ENCODE measurements at regions not wholly inside any gene's neighbourhood (a gene's known extent, or its start where the extent isn't known, plus 50 kb on each side); places are given as distances from the start of the nearest gene placed in this dataset.

GRCh38 chr1:87204441-87204840 lies 124.2 kb upstream of the LMO4 start:
- dilution Hi-C loops (cut with HindIII; ENCODE audit: low sequenced_read_pairs, unreplicated experiment) = no loop called here
- no peak overlapping the region for H2AFZ ChIP-seq (replicated peaks; ENCODE audit: low read length, poor library complexity)
- H3K4me1 ChIP-seq (ENCODE audit: control insufficient read depth, insufficient read depth, low read length) = no peaks in the 10 kb centered on the region; the same call in 1 of the 2 replicates
- intact Hi-C loops (cut with micrococcal nuclease) = no loop called here
- no peak overlapping the region for H2AK9ac ChIP-seq (replicated peaks; ENCODE audit: low read depth, low read length, poor library complexity)
- no CpG with 5 or more reads among the region's 3 CpGs for WGBS, 2 experiments (ENCODE audit: extremely low coverage in 2 of 2, insufficient read length in 1 of 2)
- H3K56ac ChIP-seq (ENCODE audit: extremely low read depth, insufficient read depth, low read length) = no peak overlapping the region
- H3K9ac ChIP-seq (ENCODE audit: low read depth, low read length) = no peak overlapping the region
- no peaks in the 10 kb centered on the region for H3K79me1 ChIP-seq (ENCODE audit: low read depth in 1 of 2, low read length in 2 of 2)
- no peak overlapping the region for H3K4me3 ChIP-seq (ENCODE audit: insufficient read depth, low read depth, low read length)
- H2BK120ac ChIP-seq (ENCODE audit: low read depth, low read length) = no peak overlapping the region
- CTCF ChIA-PET = no interaction called here
- no peak overlapping the region for H2BK15ac ChIP-seq (ENCODE audit: low read depth, low read length)
- in situ Hi-C loops (cut with MboI; ENCODE audit: low sequenced_read_pairs) = no loop called here
- no peak overlapping the region for H3K14ac ChIP-seq (replicated peaks; ENCODE audit: low read depth, low read length)
- H3K27ac ChIP-seq (ENCODE audit: insufficient read depth, low read length) = no peak overlapping the region
- no peaks in the 10 kb centered on the region for H3K36me3 ChIP-seq (ENCODE audit: control insufficient read depth, insufficient read depth, low read length)
- no peak for ATAC-seq (ENCODE audit: low read depth)
- TF ChIP-seq, protein P1, sequence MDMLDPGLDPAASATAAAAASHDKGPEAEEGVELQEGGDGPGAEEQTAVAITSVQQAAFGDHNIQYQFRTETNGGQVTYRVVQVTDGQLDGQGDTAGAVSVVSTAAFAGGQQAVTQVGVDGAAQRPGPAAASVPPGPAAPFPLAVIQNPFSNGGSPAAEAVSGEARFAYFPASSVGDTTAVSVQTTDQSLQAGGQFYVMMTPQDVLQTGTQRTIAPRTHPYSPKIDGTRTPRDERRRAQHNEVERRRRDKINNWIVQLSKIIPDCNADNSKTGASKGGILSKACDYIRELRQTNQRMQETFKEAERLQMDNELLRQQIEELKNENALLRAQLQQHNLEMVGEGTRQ (IDR thresholded peaks at IDR 0.05; ENCODE audit: low read depth, low read length) = no peak
- TF ChIP-seq MAZ (IDR thresholded peaks at IDR 0.05; ENCODE audit: borderline replicate concordance, low read depth, low read length) = no peak
- TF ChIP-seq RFX5 (IDR thresholded peaks at IDR 0.05; ENCODE audit: low read depth, low read length) = no peak
- TF ChIP-seq POLR2A (IDR thresholded peaks at IDR 0.05; ENCODE audit: low read depth, low read length) = no peak
- TF ChIP-seq MXI1 (IDR thresholded peaks at IDR 0.05; ENCODE audit: borderline replicate concordance, low read depth, low read length) = no peak
- no peak for TF ChIP-seq CTCF (conservative IDR thresholded peaks at IDR 0.05; ENCODE audit: low read depth, low read length)
- no peak for TF ChIP-seq RCOR1 (IDR thresholded peaks at IDR 0.05; ENCODE audit: insufficient replicate concordance, low read length)
- no peak for TF ChIP-seq BHLHE40 (IDR thresholded peaks at IDR 0.05; ENCODE audit: low read depth, low read length)
- TF ChIP-seq, protein P2, sequence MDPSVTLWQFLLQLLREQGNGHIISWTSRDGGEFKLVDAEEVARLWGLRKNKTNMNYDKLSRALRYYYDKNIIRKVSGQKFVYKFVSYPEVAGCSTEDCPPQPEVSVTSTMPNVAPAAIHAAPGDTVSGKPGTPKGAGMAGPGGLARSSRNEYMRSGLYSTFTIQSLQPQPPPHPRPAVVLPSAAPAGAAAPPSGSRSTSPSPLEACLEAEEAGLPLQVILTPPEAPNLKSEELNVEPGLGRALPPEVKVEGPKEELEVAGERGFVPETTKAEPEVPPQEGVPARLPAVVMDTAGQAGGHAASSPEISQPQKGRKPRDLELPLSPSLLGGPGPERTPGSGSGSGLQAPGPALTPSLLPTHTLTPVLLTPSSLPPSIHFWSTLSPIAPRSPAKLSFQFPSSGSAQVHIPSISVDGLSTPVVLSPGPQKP (IDR thresholded peaks at IDR 0.05; ENCODE audit: borderline replicate concordance, low read depth, low read length) = no peak
- no peak for TF ChIP-seq CEBPB (IDR thresholded peaks at IDR 0.05; ENCODE audit: low read depth, low read length)
- TF ChIP-seq SMC3 (IDR thresholded peaks at IDR 0.05; ENCODE audit: low read depth, low read length) = no peak
- no peak for TF ChIP-seq RAD21 (IDR thresholded peaks at IDR 0.05; ENCODE audit: low read length)
- no peak for TF ChIP-seq FOS (IDR thresholded peaks at IDR 0.05; ENCODE audit: low read depth, low read length)
- TF ChIP-seq MAFK (IDR thresholded peaks at IDR 0.05; ENCODE audit: low read depth, low read length) = no peak
- no peak for TF ChIP-seq NFE2L2 (IDR thresholded peaks at IDR 0.05; ENCODE audit: low read depth, low read length)
- TF ChIP-seq CHD1 (IDR thresholded peaks at IDR 0.05; ENCODE audit: low read depth, low read length) = no peak
- no peak overlapping the region for H2BK5ac ChIP-seq (ENCODE audit: low read depth, low read length, poor library complexity, severe bottlenecking)
- no peaks in the 10 kb centered on the region; the same call in 1 of the 2 replicates for H3K9me1 ChIP-seq (ENCODE audit: insufficient read depth, low read length)
- no peak overlapping the region for H4K8ac ChIP-seq (ENCODE audit: low read depth in 2 of 2, low read length in 2 of 2)
- peak overlapping the region; percentile 49; the same call in 1 of the 2 replicates for H3K4me2 ChIP-seq (ENCODE audit: low read depth, low read length)
- no peaks in the 10 kb centered on the region for H3K27me3 ChIP-seq (ENCODE audit: control insufficient read depth, insufficient read depth, low read length)
- no peak overlapping the region for H3K23ac ChIP-seq (ENCODE audit: low read depth, low read length)
- BruUV-seq (replicated peaks) = no TSS peak
- no peak overlapping the region for H2AK5ac ChIP-seq (ENCODE audit: low read depth, low read length)
- no peaks in the 10 kb centered on the region for H4K20me1 ChIP-seq (ENCODE audit: insufficient read depth, low read length)
- H3K4ac ChIP-seq (ENCODE audit: low read depth, low read length) = no peak overlapping the region
- no peak for DNase-seq
- H2BK20ac ChIP-seq (ENCODE audit: low read depth, low read length) = no peak overlapping the region
- no peak overlapping the region for H4K5ac ChIP-seq (ENCODE audit: low read depth, low read length)
- no peak overlapping the region; the same call in 1 of the 2 replicates for H3K18ac ChIP-seq (ENCODE audit: low read depth, low read length)
- POLR2A ChIA-PET (ENCODE audit: unreplicated experiment) = no interaction called here
- no peaks in the 10 kb centered on the region for H3K9me3 ChIP-seq (ENCODE audit: control insufficient read depth, insufficient read depth, low read length)
- no peak overlapping the region for H4K91ac ChIP-seq (ENCODE audit: insufficient read depth, low read depth, low read length)

Measured in IMR-90 (cell line).